ENCODE measurements at regions not wholly inside any gene's neighbourhood (a gene's known extent, or its start where the extent isn't known, plus 50 kb on each side); places are given as distances from the start of the nearest gene placed in this dataset.

- no peak for DNase-seq
Measured at GRCh38 chrX:139287155-139287924, 243.2 kb upstream of the F9 start.

GRCh38 chrX:139286342-139286741 is 244.2 kb upstream of the F9 start:
- DNase-seq = no peak

GRCh38 chrX:139267851-139268250 is 262.7 kb upstream of the F9 start:
- DNase-seq = no peak

GRCh38 chrX:139246295-139246694 is 284.2 kb upstream of the F9 start:
- no peak for DNase-seq

- DNase-seq = no peak
Measured at GRCh38 chrX:139237141-139237540, 293.4 kb upstream of the F9 start.

GRCh38 chrX:139234898-139235297 is 295.6 kb upstream of the F9 start:
- no peak for DNase-seq

GRCh38 chrX:139224953-139225665 is 305.4 kb upstream of the F9 start:
- DNase-seq = no peak

GRCh38 chrX:139222511-139223200 is 307.9 kb upstream of the F9 start:
- DNase-seq = no peak

- no peak for DNase-seq
Measured at GRCh38 chrX:139213241-139213709, 317.3 kb upstream of the F9 start.

GRCh38 chrX:139211568-139212182 is 318.9 kb upstream of the F9 start:
- DNase-seq = no peak

- DNase-seq = no peak
Measured at GRCh38 chrX:139209342-139209741, 321.2 kb upstream of the F9 start.

GRCh38 chrX:139207655-139208054 is 322.9 kb upstream of the F9 start:
- no peak for DNase-seq

- no peak for DNase-seq
Measured at GRCh38 chrX:139206914-139207313, 323.6 kb upstream of the F9 start.

GRCh38 chrX:139204898-139205667 is 325.5 kb upstream of the F9 start:
- peak in 1 of 2 donors; percentile 11 for DNase-seq

GRCh38 chrX:139204571-139204897 is 326.0 kb upstream of the F9 start:
- no peak for DNase-seq

- no peak for DNase-seq
Measured at GRCh38 chrX:139203651-139204570, 326.6 kb upstream of the F9 start.

- no peak for DNase-seq
Measured at GRCh38 chrX:139202742-139203420, 327.7 kb upstream of the F9 start.

GRCh38 chrX:139201924-139202323 is 328.6 kb upstream of the F9 start:
- no peak for DNase-seq

- no peak for DNase-seq
Measured at GRCh38 chrX:139200793-139201192, 329.7 kb upstream of the F9 start.

GRCh38 chrX:139200346-139200745 is 330.2 kb upstream of the F9 start:
- no peak for DNase-seq

- no peak for DNase-seq
Measured at GRCh38 chrX:139199933-139200332, 330.6 kb upstream of the F9 start.

Measured in bone marrow (tissue), 2 donors.